ENCODE measurements at regions not wholly inside any gene's neighbourhood (a gene's known extent, or its start where the extent isn't known, plus 50 kb on each side); places are given as distances from the start of the nearest gene placed in this dataset.

DNA sequence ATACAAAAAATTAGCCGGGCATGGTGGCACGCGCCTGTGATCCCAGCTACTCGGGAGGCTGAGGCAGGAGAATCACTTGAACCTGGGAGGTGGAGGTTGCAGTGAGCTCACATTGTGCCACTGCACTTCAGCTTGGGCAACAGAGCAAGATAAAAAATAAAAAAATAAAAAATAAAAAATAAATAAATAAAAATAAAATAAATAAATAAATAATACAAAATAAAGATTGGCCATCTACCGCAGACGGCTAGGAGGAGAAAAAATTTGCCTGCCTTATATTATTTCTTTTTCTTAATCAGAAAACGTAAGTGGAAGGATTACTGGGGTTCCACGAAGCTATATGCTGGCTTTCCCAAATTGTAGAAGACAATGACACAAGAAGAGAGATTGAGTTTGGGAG lies 229.7 kb downstream of the EPHA4 start:
- TF ChIP-seq, protein P1, sequence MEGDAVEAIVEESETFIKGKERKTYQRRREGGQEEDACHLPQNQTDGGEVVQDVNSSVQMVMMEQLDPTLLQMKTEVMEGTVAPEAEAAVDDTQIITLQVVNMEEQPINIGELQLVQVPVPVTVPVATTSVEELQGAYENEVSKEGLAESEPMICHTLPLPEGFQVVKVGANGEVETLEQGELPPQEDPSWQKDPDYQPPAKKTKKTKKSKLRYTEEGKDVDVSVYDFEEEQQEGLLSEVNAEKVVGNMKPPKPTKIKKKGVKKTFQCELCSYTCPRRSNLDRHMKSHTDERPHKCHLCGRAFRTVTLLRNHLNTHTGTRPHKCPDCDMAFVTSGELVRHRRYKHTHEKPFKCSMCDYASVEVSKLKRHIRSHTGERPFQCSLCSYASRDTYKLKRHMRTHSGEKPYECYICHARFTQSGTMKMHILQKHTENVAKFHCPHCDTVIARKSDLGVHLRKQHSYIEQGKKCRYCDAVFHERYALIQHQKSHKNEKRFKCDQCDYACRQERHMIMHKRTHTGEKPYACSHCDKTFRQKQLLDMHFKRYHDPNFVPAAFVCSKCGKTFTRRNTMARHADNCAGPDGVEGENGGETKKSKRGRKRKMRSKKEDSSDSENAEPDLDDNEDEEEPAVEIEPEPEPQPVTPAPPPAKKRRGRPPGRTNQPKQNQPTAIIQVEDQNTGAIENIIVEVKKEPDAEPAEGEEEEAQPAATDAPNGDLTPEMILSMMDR (IDR thresholded peaks at IDR 0.05), result no peak
- no peak for TF ChIP-seq POLR2A (IDR thresholded peaks at IDR 0.05)
